ENCODE measurements at regions not wholly inside any gene's neighbourhood (a gene's known extent, or its start where the extent isn't known, plus 50 kb on each side); places are given as distances from the start of the nearest gene placed in this dataset.

DNA sequence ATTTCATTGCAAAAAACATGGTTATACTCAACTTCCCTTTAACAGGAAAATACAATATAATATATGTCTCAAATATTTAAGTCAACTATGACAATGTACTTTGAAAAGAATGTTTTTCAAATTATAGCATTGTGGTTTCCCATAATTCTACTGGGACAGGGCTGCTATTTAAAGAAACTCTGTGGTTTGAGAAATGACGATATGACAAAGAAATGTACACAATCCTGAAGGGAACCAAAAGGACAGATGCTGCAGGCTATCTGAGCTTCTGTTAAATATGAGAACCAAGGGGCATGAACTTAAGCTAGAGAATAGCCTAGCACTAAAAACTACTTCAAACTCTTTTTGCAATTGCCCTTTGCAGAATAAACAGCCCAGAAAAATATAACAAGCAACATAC, 415.9 kb downstream of the GRB14 start:
- no peaks in the 10 kb centered on the region for H3K4me1 ChIP-seq
- H3K27me3 ChIP-seq (replicated peaks in 1 of 7) = no peaks in the 10 kb centered on the region
- no peaks in the 10 kb centered on the region for H3K9me3 ChIP-seq
- no peak for DNase-seq
- 2 to 11% (median 5%) methylated on average over 1 of the region's 1 CpG for WGBS, 5 donors
- H3K36me3 ChIP-seq = no peaks in the 10 kb centered on the region
- TF ChIP-seq POLR2AphosphoS5 (IDR thresholded peaks at IDR 0.05) (no peak), POLR2A (IDR thresholded peaks at IDR 0.05) (no peak)
- TF ChIP-seq, protein P1, sequence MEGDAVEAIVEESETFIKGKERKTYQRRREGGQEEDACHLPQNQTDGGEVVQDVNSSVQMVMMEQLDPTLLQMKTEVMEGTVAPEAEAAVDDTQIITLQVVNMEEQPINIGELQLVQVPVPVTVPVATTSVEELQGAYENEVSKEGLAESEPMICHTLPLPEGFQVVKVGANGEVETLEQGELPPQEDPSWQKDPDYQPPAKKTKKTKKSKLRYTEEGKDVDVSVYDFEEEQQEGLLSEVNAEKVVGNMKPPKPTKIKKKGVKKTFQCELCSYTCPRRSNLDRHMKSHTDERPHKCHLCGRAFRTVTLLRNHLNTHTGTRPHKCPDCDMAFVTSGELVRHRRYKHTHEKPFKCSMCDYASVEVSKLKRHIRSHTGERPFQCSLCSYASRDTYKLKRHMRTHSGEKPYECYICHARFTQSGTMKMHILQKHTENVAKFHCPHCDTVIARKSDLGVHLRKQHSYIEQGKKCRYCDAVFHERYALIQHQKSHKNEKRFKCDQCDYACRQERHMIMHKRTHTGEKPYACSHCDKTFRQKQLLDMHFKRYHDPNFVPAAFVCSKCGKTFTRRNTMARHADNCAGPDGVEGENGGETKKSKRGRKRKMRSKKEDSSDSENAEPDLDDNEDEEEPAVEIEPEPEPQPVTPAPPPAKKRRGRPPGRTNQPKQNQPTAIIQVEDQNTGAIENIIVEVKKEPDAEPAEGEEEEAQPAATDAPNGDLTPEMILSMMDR (IDR thresholded peaks at IDR 0.05 in 8 of 11, conservative IDR thresholded peaks at IDR 0.05 in 3 of 11) = no peak
- no peak overlapping the region for H3K4me3 ChIP-seq
- H3K27ac ChIP-seq = no peak overlapping the region
- intact Hi-C loops (cut with DNase I; ENCODE audit: low total_unique reads) = no loop called here

DNA sequence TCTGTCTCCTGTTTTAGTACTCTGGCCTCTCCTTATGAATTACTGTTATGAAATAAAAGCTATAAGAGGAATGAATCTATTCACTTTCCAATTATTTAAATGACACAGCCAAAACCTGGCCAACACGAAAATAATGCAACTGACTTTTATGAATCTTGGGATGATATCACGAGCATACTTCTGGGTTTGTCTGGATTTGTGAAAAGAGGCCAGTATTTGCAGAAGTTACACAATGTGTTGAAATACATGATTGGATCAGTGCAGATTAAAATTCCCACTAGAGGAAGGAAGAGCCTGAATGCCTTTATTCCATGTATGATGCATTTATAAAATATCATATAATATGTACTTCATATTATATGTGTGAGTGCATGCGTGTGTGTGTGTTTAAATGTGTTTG, 418.2 kb downstream of the GRB14 start:
- 72 to 90% (median 81%) methylated on average over 3 of the region's 3 CpGs for WGBS, 5 donors
- Histone ChIP-seq H3K4me1 (no peaks in the 10 kb centered on the region), H3K9me3 (peaks cover 0 to 4% (median 0%) of the 10 kb centered on the region in 8 donors), H3K36me3 (no peaks in the 10 kb centered on the region), H3K27ac (no peak overlapping the region), H3K27me3 (replicated peaks in 1 of 7) (no peaks in the 10 kb centered on the region), H3K4me3 (no peak overlapping the region)
- intact Hi-C loops (cut with DNase I; ENCODE audit: low total_unique reads) = no loop called here
- no peak for DNase-seq
- TF ChIP-seq, protein P1 (IDR thresholded peaks at IDR 0.05 in 8 of 11, conservative IDR thresholded peaks at IDR 0.05 in 3 of 11) = no peak
- no peak for TF ChIP-seq POLR2AphosphoS5 (IDR thresholded peaks at IDR 0.05)
- TF ChIP-seq POLR2A (IDR thresholded peaks at IDR 0.05) = no peak

DNA sequence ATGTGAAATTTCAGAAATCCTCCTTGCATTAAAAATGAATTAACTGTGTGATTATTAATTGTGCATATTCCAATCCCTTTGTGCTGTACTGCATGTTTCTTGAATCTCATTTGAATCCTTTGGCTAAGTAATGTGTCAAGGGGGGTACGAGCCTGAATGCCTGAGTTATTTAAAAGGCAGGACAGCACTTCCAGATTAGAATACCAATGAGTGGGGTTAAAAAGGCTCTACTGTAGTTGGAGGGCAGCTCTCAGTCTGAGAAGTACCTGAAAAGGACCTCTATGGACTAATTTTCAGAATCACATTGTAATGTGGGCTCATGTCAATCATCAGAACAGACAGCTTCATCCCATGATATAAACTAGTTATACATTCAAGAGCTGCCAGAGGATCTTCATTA, 423.0 kb downstream of the GRB14 start:
- peaks cover 0 to 4% (median 0%) of the 10 kb centered on the region in 8 donors for H3K9me3 ChIP-seq
- intact Hi-C loops (cut with DNase I; ENCODE audit: low total_unique reads) = no loop called here
- no peaks in the 10 kb centered on the region for H3K27me3 ChIP-seq (replicated peaks in 1 of 7)
- no peaks in the 10 kb centered on the region for H3K4me1 ChIP-seq
- no peak overlapping the region for H3K27ac ChIP-seq
- 58 to 80% (median 68%) methylated on average over 1 of the region's 1 CpG for WGBS, 5 donors
- no peak overlapping the region for H3K4me3 ChIP-seq
- TF ChIP-seq, protein P1 (IDR thresholded peaks at IDR 0.05 in 8 of 11, conservative IDR thresholded peaks at IDR 0.05 in 3 of 11) = no peak
- no peak for TF ChIP-seq POLR2A (IDR thresholded peaks at IDR 0.05)
- TF ChIP-seq POLR2AphosphoS5 (IDR thresholded peaks at IDR 0.05) = no peak
- no peak for DNase-seq
- H3K36me3 ChIP-seq = no peaks in the 10 kb centered on the region

DNA sequence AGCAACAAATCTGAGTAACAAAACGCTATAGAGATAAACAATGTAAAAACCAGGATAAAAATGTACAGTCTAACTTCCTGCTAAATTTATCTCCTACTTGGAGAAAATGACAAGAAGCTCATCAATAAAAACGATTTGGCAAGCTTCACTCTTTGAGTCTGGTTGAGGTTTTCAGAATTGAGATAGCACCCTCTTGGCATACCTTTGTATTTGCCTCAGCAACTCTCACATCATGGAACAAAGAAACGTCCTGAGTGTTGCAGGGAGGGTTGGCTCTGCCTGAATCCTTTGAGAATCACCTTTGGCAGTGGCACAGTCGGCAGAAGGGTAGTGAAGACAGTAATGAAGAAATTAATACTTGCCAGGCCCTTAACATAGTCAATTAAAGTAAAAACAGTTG, 430.6 kb downstream of the GRB14 start:
- WGBS, 5 donors = 47 to 68% (median 52%) methylated on average over 4 of the region's 4 CpGs

More for the DNA sequence above, 430.6 kb downstream of the GRB14 start:
- no peak for TF ChIP-seq POLR2AphosphoS5 (IDR thresholded peaks at IDR 0.05)
- TF ChIP-seq, protein P1 (IDR thresholded peaks at IDR 0.05 in 8 of 11, conservative IDR thresholded peaks at IDR 0.05 in 3 of 11) = no peak
- TF ChIP-seq POLR2A (IDR thresholded peaks at IDR 0.05) = no peak
- DNase-seq = no peak
- intact Hi-C loops (cut with DNase I; ENCODE audit: low total_unique reads) = no loop called here
- no peak overlapping the region for H3K4me3 ChIP-seq
- peaks cover 0 to 25% (median 13%) of the 10 kb centered on the region in 8 donors for H3K9me3 ChIP-seq
- no peaks in the 10 kb centered on the region for H3K4me1 ChIP-seq
- no peaks in the 10 kb centered on the region for H3K27me3 ChIP-seq (replicated peaks in 1 of 7)
- H3K36me3 ChIP-seq = no peaks in the 10 kb centered on the region
- no peak overlapping the region for H3K27ac ChIP-seq

Data from spleen (tissue), 11 donors.